HG03175 (cell line): ENCODE measurements at regions not wholly inside any gene's neighbourhood (a gene's known extent, or its start where the extent isn't known, plus 50 kb on each side); places are given as distances from the start of the nearest gene placed in this dataset.

Experiments
- ATAC-seq: cut with Tn5 transposase; IDR thresholded peaks from one replicate; pipeline ENCODE4 v1.9.1; 2021; ENCODE audit warnings: mild to moderate bottlenecking, moderate library complexity; ENCODE audit not compliant: unreplicated experiment

- ATAC-seq: no peak
These were observed 590.4 kb downstream of the TBC1D4 start for GRCh38 chr13:74891610-74892009.

DNA sequence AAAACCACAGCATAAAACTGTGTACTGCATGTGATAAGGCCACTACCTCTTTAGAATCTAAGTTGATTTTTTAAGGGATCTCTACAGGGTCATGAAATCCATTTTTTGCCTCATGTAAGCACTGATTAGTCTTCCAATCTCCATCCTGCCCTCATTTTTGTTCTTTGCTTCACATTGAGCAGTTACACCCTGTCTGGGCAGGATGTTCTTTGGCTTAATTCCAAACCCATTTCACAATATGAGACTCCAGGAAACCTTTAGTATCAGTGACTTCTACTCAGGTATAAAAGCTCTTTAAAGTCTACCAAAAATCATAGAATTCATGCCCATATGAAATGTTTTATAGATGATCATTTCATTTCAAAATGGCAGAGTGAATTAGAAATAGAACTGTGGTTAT is 592.6 kb downstream of the TBC1D4 start:
- no peak for ATAC-seq

DNA sequence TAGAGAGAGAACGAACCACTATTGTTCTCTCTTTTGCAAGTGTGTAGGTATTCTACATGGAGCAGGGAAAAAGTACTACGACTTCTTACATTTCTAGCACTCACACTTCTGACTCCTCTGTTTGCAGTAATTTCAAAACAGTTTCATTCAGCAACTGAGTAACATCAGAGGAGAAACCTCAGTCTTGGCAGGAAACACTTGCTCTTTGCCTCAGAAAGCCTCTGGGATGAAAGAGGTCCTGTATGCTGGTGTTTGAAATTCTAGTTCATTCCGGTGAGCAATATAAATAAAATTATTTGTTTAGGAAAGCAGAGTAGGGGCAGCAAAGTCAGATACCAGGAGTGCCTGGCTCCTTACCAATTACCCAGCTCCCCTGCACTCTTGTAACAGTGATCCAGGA is 595.5 kb downstream of the TBC1D4 start:
- ATAC-seq: no peak

DNA sequence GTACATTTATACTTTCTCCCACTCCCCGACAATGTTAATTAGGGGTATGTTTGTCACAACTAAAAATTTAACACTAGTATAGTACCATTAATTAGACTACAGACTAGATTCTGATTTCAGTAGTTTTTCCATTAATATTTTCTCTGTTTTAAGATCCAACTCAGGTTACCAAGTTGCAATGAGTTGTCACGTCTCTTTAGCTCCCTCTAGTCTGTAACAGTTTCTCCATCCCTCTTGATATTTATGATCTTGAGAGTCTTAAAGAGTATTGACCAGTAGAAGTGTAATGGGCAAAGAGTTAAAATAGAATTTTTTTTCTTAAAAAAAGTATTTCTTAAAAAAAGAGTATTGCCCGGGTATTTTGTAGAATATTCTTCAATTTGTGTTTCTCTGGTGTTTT is 598.1 kb downstream of the TBC1D4 start:
- no peak for ATAC-seq

- no peak for ATAC-seq
These were observed 610.4 kb downstream of the TBC1D4 start for GRCh38 chr13:74871369-74872070.

DNA sequence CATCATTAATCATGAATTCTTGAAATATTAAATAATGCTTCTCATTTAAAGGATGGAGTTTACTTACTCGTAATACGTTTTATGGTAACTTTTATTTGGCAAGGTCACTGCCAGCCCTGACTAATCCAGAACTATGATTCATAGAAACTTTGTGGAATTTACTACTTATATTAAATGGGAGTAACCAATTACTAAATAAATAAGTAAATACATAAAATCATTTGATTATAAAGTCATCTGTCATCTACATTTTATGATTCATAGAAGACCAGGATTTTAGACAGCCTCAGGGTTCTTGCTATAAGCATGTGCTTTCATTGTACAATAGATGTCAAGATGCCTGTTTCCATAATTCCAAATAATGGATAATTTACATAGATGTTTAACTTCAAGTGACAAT is 611.1 kb downstream of the TBC1D4 start:
- no peak for ATAC-seq

GRCh38 chr13:74869846-74870245 is 612.1 kb downstream of the TBC1D4 start:
- ATAC-seq: no peak

- ATAC-seq: no peak
These were observed 613.9 kb downstream of the TBC1D4 start for GRCh38 chr13:74868049-74868448.

GRCh38 chr13:74867460-74867859 is 614.5 kb downstream of the TBC1D4 start:
- no peak for ATAC-seq

- ATAC-seq: no peak
These were observed 615.9 kb downstream of the TBC1D4 start for GRCh38 chr13:74866101-74866500.

GRCh38 chr13:74865656-74866055 is 616.3 kb downstream of the TBC1D4 start:
- ATAC-seq: no peak

GRCh38 chr13:74860789-74861188 is 621.2 kb downstream of the TBC1D4 start:
- no peak for ATAC-seq

GRCh38 chr13:74850893-74851292 is 631.1 kb downstream of the TBC1D4 start:
- ATAC-seq: no peak

- ATAC-seq: no peak
These were observed 634.0 kb downstream of the TBC1D4 start for GRCh38 chr13:74847966-74848365.

- no peak for ATAC-seq
These were observed 636.2 kb downstream of the TBC1D4 start for GRCh38 chr13:74845806-74846205.

GRCh38 chr13:74841651-74842050 is 640.3 kb downstream of the TBC1D4 start:
- no peak for ATAC-seq

- ATAC-seq: no peak
These were observed 640.8 kb downstream of the TBC1D4 start for GRCh38 chr13:74841123-74841522.

DNA sequence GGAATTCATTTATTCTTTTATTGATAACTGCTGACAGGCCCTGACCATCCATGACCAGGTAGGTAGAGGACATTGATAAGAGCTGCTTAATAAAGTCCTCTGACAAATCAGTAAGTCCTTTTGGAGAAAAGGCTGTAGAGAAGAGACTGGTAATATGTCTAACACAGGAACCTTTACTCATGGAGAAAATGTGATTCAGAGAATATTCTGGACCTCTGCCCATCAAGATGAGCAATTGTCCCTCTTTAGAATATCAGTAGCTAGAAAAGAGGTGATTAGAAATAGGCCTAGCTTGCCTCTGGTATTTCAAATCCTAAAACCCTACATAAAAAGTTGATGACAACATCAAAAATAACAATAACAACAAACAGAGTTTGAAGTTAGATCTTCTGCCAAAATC is 642.3 kb downstream of the TBC1D4 start:
- no peak for ATAC-seq

- ATAC-seq: no peak
These were observed 643.9 kb downstream of the TBC1D4 start for GRCh38 chr13:74838096-74838495.

DNA sequence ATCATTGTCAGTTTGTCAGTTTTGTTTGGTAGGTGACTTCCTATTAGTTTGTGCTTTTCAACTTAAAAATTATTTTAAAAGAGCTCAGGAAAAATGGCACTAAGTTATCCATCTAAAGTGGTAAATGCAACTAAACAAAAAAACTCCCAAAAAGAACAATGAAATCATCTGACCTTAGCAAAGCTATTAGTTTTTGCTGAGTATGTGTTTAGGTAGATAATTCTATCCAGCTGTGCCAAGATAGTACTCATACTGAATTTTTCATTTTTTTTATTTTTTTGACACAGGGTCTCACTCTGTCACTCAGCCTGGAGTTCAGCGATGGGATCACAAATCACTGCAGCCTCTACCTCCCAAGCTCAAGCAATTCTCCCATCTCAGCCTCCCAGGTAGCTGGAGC is 645.3 kb downstream of the TBC1D4 start:
- no peak for ATAC-seq

DNA sequence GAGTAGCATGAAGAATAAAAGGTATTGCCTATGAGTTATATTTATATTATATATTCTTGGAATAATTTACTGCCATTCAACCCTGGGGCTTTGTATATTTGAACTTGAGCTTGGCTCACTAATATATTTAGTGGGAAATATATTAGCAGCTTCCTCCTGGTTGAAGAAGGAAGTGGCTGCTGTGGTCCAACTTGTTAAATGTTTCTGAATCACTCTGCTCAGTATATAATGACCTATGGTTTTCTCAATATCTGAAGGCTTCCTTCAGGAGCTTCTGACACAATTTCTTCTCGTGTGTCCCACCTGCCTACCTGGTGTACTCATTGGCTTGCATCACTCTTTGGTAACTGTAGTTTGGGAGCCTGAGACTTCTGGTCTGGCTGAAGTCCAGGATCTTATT is 646.4 kb downstream of the TBC1D4 start:
- ATAC-seq: no peak

DNA sequence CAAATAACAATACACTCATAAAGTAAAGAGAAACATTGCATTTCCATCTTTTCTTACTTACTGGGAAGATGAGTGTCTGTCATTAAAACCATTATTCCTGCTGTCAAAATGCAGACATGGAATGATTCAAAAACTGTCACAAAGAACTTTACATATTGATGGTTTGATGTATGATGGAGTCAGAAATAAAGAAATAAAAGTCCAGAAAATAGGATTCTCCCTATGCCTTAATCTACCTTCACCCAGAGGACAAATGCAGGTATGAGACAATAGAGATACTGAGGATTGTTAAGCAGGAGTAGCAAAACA is 656.1 kb downstream of the TBC1D4 start:
- no peak for ATAC-seq

- ATAC-seq: no peak
These were observed 656.6 kb downstream of the TBC1D4 start for GRCh38 chr13:74825152-74825937.
